Pancreas (tissue), 10 donors: ENCODE measurements at regions not wholly inside any gene's neighbourhood (a gene's known extent, or its start where the extent isn't known, plus 50 kb on each side); places are given as distances from the start of the nearest gene placed in this dataset.

ENCODE experiments used
- ATAC-seq, 4 donors: fragments of 200-7000 bp; cut with Tn5 transposase; one replicate each; pipeline versions ENCODE4 v1.8.0 to v1.9.1; 2020; ENCODE audit warnings: mild to moderate bottlenecking in 4 of 4, moderate library complexity in 4 of 4
- DNase-seq, 6 donors: peaks; one replicate each; pipeline ENCODE4 v3.0.0-alpha.2; 2020
- FAIRE-seq: peaks from 2 replicates; lab custom pipeline; 2012; peaks lifted over from hg19 to GRCh38; lab: Jason Lieb, UNC
- H3K27ac ChIP-seq, 4 donors: fragments of 200-600 bp; sonication (generic); 1 replicate in 3 of 4; 2 replicates in 1 of 4; pipeline versions ENCODE4 v1.5.0 to v1.8.0; 2020
- H3K27me3 ChIP-seq, 4 donors: fragments of 200-600 bp; one replicate each; pipeline ENCODE4 v1.8.0; 2021
- H3K36me3 ChIP-seq, 3 donors: fragments of 200-600 bp; sonication (generic) in 1 of 3; one replicate each; pipeline versions ENCODE4 v1.5.0 to v1.8.0; 2020 to 2021
- H3K4me1 ChIP-seq, 3 donors: fragments of 200-600 bp; one replicate each; pipeline ENCODE4 v1.8.0; 2021
- H3K4me3 ChIP-seq, 4 donors: fragments of 200-600 bp; sonication (generic) in 2 of 4; one replicate each; pipeline versions ENCODE4 v1.5.0 to v1.8.0; 2020 to 2021
- H3K9me3 ChIP-seq, 4 donors: fragments of 200-600 bp; one replicate each; pipeline ENCODE4 v1.8.0; 2021
- CTCF ChIP-seq, 4 donors: fragments of 200-600 bp; sonication (generic) in 3 of 4; IDR thresholded peaks; one replicate each; pipeline versions ENCODE4 v1.5.0 to v1.8.0; 2021; ENCODE audit warnings: antibody characterized with exemption in 4 of 4
- WGBS, 2 donors: extraction: QIAGEN DNeasy Blood & Tissue Kit; methylation state at CpG; one replicate each; pipeline ENCODE4 v1.1.7; 2013; 5-methylcytosine and 5-hydroxymethylcytosine counted together
- intact Hi-C, 3 donors: fragments of 100-400 bp; cut with DNase I; formaldehyde crosslinking; loops; one replicate each; pipeline versions ENCODE4 v1.11.1 to v1.14.2; 2022
- donor health status: healthy with polysubstance abuse.
- donor health status: DM: no; HTN: no; CAD: no; lungs with moderate emphysema.
- donor health status: DM: no; HTN: no; CAD: no.
- donor health status: control.
- donor health status: control.
- donor health status: Bipolar disorder and iron deficiency.
- donor health status: DM: yes; HTN: yes; CAD: no.
- donor health status: DM: no; HTN: no; CAD: no.
- donor health status: DM: no; HTN: no; CAD: no.
- donor health status: DM: yes; HTN: yes; CAD: no.

GRCh38 chr3:193848547-193848946 lies 255.5 kb downstream of the OPA1 start:
- Histone ChIP-seq H3K4me3 (no peak overlapping the region), H3K27ac (no peak overlapping the region), H3K36me3 (no peaks in the 10 kb centered on the region), H3K4me1 (peaks cover 37 to 67% (median 56%) of the 10 kb centered on the region in 3 donors), H3K9me3 (no peaks in the 10 kb centered on the region), H3K27me3 (no peaks in the 10 kb centered on the region)
- WGBS, 2 donors, result 96 to 100% methylated on average over 2 of the region's 2 CpGs
- no peak for TF ChIP-seq CTCF (IDR thresholded peaks at IDR 0.05)
- DNase-seq, result no peak
- no peak for ATAC-seq
- FAIRE-seq, result no peak
- intact Hi-C loops, result no loop called here

- ATAC-seq (no peak), FAIRE-seq (no peak), DNase-seq (no peak)
- Histone ChIP-seq H3K27me3 (no peaks in the 10 kb centered on the region), H3K9me3 (no peaks in the 10 kb centered on the region), H3K36me3 (no peaks in the 10 kb centered on the region), H3K27ac (no peak overlapping the region), H3K4me3 (no peak overlapping the region), H3K4me1 (peaks cover 24 to 56% (median 45%) of the 10 kb centered on the region in 3 donors)
- TF ChIP-seq CTCF (IDR thresholded peaks at IDR 0.05), result no peak
- intact Hi-C loops, result no loop called here
- WGBS, 2 donors, result 88 to 91% methylated on average over 5 of the region's 5 CpGs
These were observed 257.1 kb downstream of the OPA1 start for GRCh38 chr3:193850084-193850619.

GRCh38 chr3:193851428-193851847 lies 258.4 kb downstream of the OPA1 start:
- DNase-seq (no peak), FAIRE-seq (no peak), ATAC-seq (peak in 3 of 4 donors; percentile 50 to 59 (median 52))
- Histone ChIP-seq H3K36me3 (no peaks in the 10 kb centered on the region), H3K27ac (peak overlapping the region; percentile 69 to 81 (median 74)), H3K27me3 (no peaks in the 10 kb centered on the region), H3K4me1 (peaks cover 18 to 44% (median 33%) of the 10 kb centered on the region in 3 donors), H3K4me3 (no peak overlapping the region), H3K9me3 (no peaks in the 10 kb centered on the region)
- no peak for TF ChIP-seq CTCF (IDR thresholded peaks at IDR 0.05)
- intact Hi-C loops, result no loop called here
- 12 to 18% methylated on average over 3 of the region's 3 CpGs for WGBS, 2 donors

GRCh38 chr3:193851941-193852674 lies 259.1 kb downstream of the OPA1 start:
- Histone ChIP-seq H3K36me3 (no peaks in the 10 kb centered on the region), H3K27ac (peak overlapping the region; percentile 69 to 81 (median 74)), H3K27me3 (no peaks in the 10 kb centered on the region), H3K4me3 (peak overlapping the region in 1 of 4 donors; percentile 1), H3K4me1 (peaks cover 18 to 37% (median 28%) of the 10 kb centered on the region in 3 donors), H3K9me3 (no peaks in the 10 kb centered on the region)
- FAIRE-seq (no peak), ATAC-seq (peak; percentile 86 to 91 (median 88)), DNase-seq (peak; percentile 69 to 84 (median 78))
- intact Hi-C loops, result no loop called here
- 15 to 18% methylated on average over 13 of the region's 13 CpGs for WGBS, 2 donors
- TF ChIP-seq CTCF (IDR thresholded peaks at IDR 0.05), result no peak

- FAIRE-seq, result peak; percentile 53
- H3K4me3 ChIP-seq, result no peak overlapping the region
- DNase-seq, result no peak
- no peak for TF ChIP-seq CTCF (IDR thresholded peaks at IDR 0.05)
- 60 to 73% methylated on average over 1 of the region's 1 CpG for WGBS, 2 donors
- H3K27me3 ChIP-seq, result no peaks in the 10 kb centered on the region
- H3K4me1 ChIP-seq, result peaks cover 18 to 33% (median 28%) of the 10 kb centered on the region in 3 donors
- intact Hi-C loops, result no loop called here
- H3K27ac ChIP-seq, result peak overlapping the region in 3 of 4 donors; percentile 69 to 81 (median 79)
- H3K36me3 ChIP-seq, result no peaks in the 10 kb centered on the region
- no peaks in the 10 kb centered on the region for H3K9me3 ChIP-seq
- ATAC-seq, result no peak
These were observed 259.9 kb downstream of the OPA1 start for GRCh38 chr3:193852901-193853300.
